GM06990 (cell line): ENCODE measurements at regions not wholly inside any gene's neighbourhood (a gene's known extent, or its start where the extent isn't known, plus 50 kb on each side); places are given as distances from the start of the nearest gene placed in this dataset.

Source experiments
- DNase-seq: peaks from one replicate; pipeline ENCODE4 v3.0.0-alpha.2; 2011; ENCODE audit not compliant: insufficient read length; ENCODE audit errors: extremely low read depth
- H3K27me3 ChIP-seq: replicated peaks from 2 replicates; pipeline ENCODE4 v1.6.0; 2011; ENCODE audit warnings: low read length; ENCODE audit not compliant: control insufficient read depth, insufficient read depth
- H3K36me3 ChIP-seq: 2 replicates; pipeline ENCODE4 v1.5.1; 2011; ENCODE audit warnings: low read length; ENCODE audit not compliant: control insufficient read depth, insufficient read depth
- H3K4me3 ChIP-seq: replicated peaks from 2 replicates; pipeline ENCODE4 v1.5.1; 2011; ENCODE audit warnings: low read depth, mild to moderate bottlenecking, control low read depth, low read length
- CTCF ChIP-seq: IDR thresholded peaks from 2 replicates; pipeline ENCODE4 v1.5.1; 2011; ENCODE audit warnings: low read length, control low read depth, mild to moderate bottlenecking, inconsistent platforms; ENCODE audit not compliant: insufficient read depth, poor library complexity, severe bottlenecking

GRCh38 chr10:111281516-111281915, 204.7 kb downstream of the ADRA2A start:
- no peak for DNase-seq
- H3K27me3 ChIP-seq, result no peaks in the 10 kb centered on the region
- TF ChIP-seq CTCF, result peak; percentile 30
- no peak overlapping the region for H3K4me3 ChIP-seq
- no peaks in the 10 kb centered on the region for H3K36me3 ChIP-seq

GRCh38 chr10:111289461-111289860, 212.6 kb downstream of the ADRA2A start:
- no peak for TF ChIP-seq CTCF
- no peak overlapping the region for H3K4me3 ChIP-seq
- no peaks in the 10 kb centered on the region; the same call in 1 of the 2 replicates for H3K27me3 ChIP-seq
- H3K36me3 ChIP-seq, result no peaks in the 10 kb centered on the region
- no peak for DNase-seq

GRCh38 chr10:111290649-111291048, 213.8 kb downstream of the ADRA2A start:
- no peak overlapping the region for H3K4me3 ChIP-seq
- TF ChIP-seq CTCF, result no peak
- H3K27me3 ChIP-seq, result no peaks in the 10 kb centered on the region; the same call in 1 of the 2 replicates
- no peaks in the 10 kb centered on the region for H3K36me3 ChIP-seq
- DNase-seq, result no peak

GRCh38 chr10:111295788-111296187, 219.0 kb downstream of the ADRA2A start:
- no peak overlapping the region for H3K4me3 ChIP-seq
- no peak for DNase-seq
- H3K27me3 ChIP-seq, result no peaks in the 10 kb centered on the region; the same call in none of the 2 replicates
- no peaks in the 10 kb centered on the region for H3K36me3 ChIP-seq
- no peak for TF ChIP-seq CTCF

- DNase-seq, result no peak
- no peak overlapping the region for H3K4me3 ChIP-seq
- no peaks in the 10 kb centered on the region; the same call in none of the 2 replicates for H3K27me3 ChIP-seq
- no peak for TF ChIP-seq CTCF
- no peaks in the 10 kb centered on the region for H3K36me3 ChIP-seq
Observed at GRCh38 chr10:111297351-111297848, 220.6 kb downstream of the ADRA2A start.

- TF ChIP-seq CTCF, result no peak
- Histone ChIP-seq H3K36me3 (no peaks in the 10 kb centered on the region), H3K27me3 (no peaks in the 10 kb centered on the region; the same call in none of the 2 replicates), H3K4me3 (no peak overlapping the region)
- DNase-seq, result no peak
Observed at GRCh38 chr10:111298031-111298430, 221.2 kb downstream of the ADRA2A start.
